B cell (primary cell): ENCODE measurements at regions not wholly inside any gene's neighbourhood (a gene's known extent, or its start where the extent isn't known, plus 50 kb on each side); places are given as distances from the start of the nearest gene placed in this dataset.

ENCODE experiments used
- ATAC-seq: fragments of 200-7000 bp; cut with Tn5 transposase; one replicate; pipeline ENCODE4 v1.10.0; 2021; ENCODE audit warnings: low read depth, mild to moderate bottlenecking, moderate number of reproducible peaks, moderate library complexity
- CTCF ChIA-PET: fragments of 350-600 bp; sonication (Branson Sonifier 250); formaldehyde crosslinking; loops from one replicate; lab custom pipeline; 2021; ENCODE audit warnings: antibody characterized with exemption, inconsistent platforms; lab: Charles Lee
- POLR2A ChIA-PET: fragments of 350-600 bp; sonication (Branson Sonifier 250); formaldehyde crosslinking; loops from one replicate; lab custom pipeline; 2021; ENCODE audit warnings: antibody characterized with exemption; lab: Charles Lee
- DNase-seq: peaks from one replicate; pipeline ENCODE4 v3.0.0; 2013
- H2AFZ ChIP-seq: 2 replicates; pipeline ENCODE4 v1.6.1; 2012; ENCODE audit warnings: mild to moderate bottlenecking, low read depth, low read length; ENCODE audit not compliant: insufficient read depth, poor library complexity, severe bottlenecking
- H3K27ac ChIP-seq, 2 donors: 1 replicate in 1 of 2; 2 replicates in 1 of 2; pipeline ENCODE4 v1.5.1; 2012 to 2013; ENCODE audit warnings: low read length in 2 of 2, mild to moderate bottlenecking in 2 of 2, moderate library complexity in 1 of 2
- H3K27me3 ChIP-seq, 4 experiments: fragments of 200-600 bp in 1 of 4; sonication (generic) in 1 of 4; replicated peaks in 1 of 4; 1 replicate in 2 of 4; 2 replicates in 2 of 4; pipeline versions ENCODE4 v1.6.1 to v1.7.0; 2013 to 2016; ENCODE audit warnings: low read length in 3 of 4, mild to moderate bottlenecking in 2 of 4, mixed read lengths in 1 of 4, moderate library complexity in 1 of 4; ENCODE audit not compliant: insufficient read depth in 4 of 4, control insufficient read depth in 3 of 4; ENCODE audit errors: control extremely low read depth in 1 of 4
- H3K36me3 ChIP-seq, 2 experiments: replicated peaks in 1 of 2; 1 replicate in 1 of 2; 2 replicates in 1 of 2; pipeline versions ENCODE4 v1.6.1 to v1.7.1; 2013; ENCODE audit warnings: low read length in 1 of 2; ENCODE audit not compliant: insufficient read depth in 2 of 2, control insufficient read depth in 1 of 2; ENCODE audit errors: control extremely low read depth in 1 of 2, extremely low read depth in 1 of 2
- H3K4me1 ChIP-seq, 2 donors: fragments of 200-600 bp in 1 of 2; sonication (generic) in 1 of 2; 1 replicate in 1 of 2; 2 replicates in 1 of 2; pipeline versions ENCODE4 v1.5.1 to v1.6.1; 2013 to 2017; ENCODE audit warnings: low read length in 2 of 2; ENCODE audit not compliant: control insufficient read depth in 2 of 2, insufficient read depth in 2 of 2
- H3K4me2 ChIP-seq: replicated peaks from 2 replicates; pipeline ENCODE3; 2012; ENCODE audit warnings: mild to moderate bottlenecking, low read depth, low read length; ENCODE audit not compliant: poor library complexity, severe bottlenecking
- H3K4me3 ChIP-seq, 5 experiments: fragments of 200-600 bp in 1 of 5; sonication (generic) in 1 of 5; 1 replicate in 3 of 5; 2 replicates in 2 of 5; pipeline versions ENCODE4 v1.5.1 to v1.7.0; 2011 to 2016; ENCODE audit warnings: low read length in 4 of 5, mild to moderate bottlenecking in 4 of 5, low read depth in 2 of 5, control low read depth in 1 of 5, moderate library complexity in 1 of 5; ENCODE audit not compliant: insufficient read depth in 1 of 5; ENCODE audit errors: control extremely low read depth in 1 of 5, extremely low read depth in 1 of 5
- H3K79me2 ChIP-seq: fragments of 200-600 bp; sonication (generic); one replicate; pipeline ENCODE4 v1.6.0; 2016; ENCODE audit warnings: low read length; ENCODE audit not compliant: control insufficient read depth, insufficient read depth
- H3K9ac ChIP-seq: fragments of 200-600 bp; sonication (generic); 2 replicates; pipeline ENCODE4 v1.6.1; 2017; ENCODE audit warnings: mild to moderate bottlenecking, low read length, moderate library complexity
- H3K9me3 ChIP-seq, 3 donors: one replicate each; pipeline versions ENCODE4 v1.6.1 to v1.7.1; 2013; ENCODE audit warnings: low read length in 2 of 3; ENCODE audit not compliant: control insufficient read depth in 2 of 3, insufficient read depth in 1 of 3; ENCODE audit errors: control extremely low read depth in 1 of 3
- H4K20me1 ChIP-seq: 2 replicates; pipeline ENCODE4 v1.6.0; 2012; ENCODE audit warnings: mild to moderate bottlenecking, low read length; ENCODE audit not compliant: insufficient read depth, control insufficient read depth, poor library complexity, severe bottlenecking
- H3K27ac Mint-ChIP-seq: one replicate; pipeline ENCODE4 v1.8.0; 2021; ENCODE audit warnings: mixed read lengths
- H3K27me3 Mint-ChIP-seq: one replicate; pipeline ENCODE4 v1.8.0; 2021; ENCODE audit warnings: mixed read lengths
- H3K4me1 Mint-ChIP-seq: one replicate; pipeline ENCODE4 v1.8.0; 2021; ENCODE audit warnings: mixed read lengths
- H3K4me3 Mint-ChIP-seq: one replicate; pipeline ENCODE4 v1.8.0; 2021; ENCODE audit warnings: mixed read lengths
- H3K9me3 Mint-ChIP-seq: one replicate; pipeline ENCODE4 v1.8.0; 2022; ENCODE audit warnings: mixed read lengths; ENCODE audit not compliant: insufficient read depth
- CTCF ChIP-seq: fragments of 200-600 bp; IDR thresholded peaks from one replicate; pipeline ENCODE4 v1.8.0; 2022; ENCODE audit warnings: antibody characterized with exemption, mild to moderate bottlenecking
- EZH2 ChIP-seq: IDR thresholded peaks from 2 replicates; pipeline ENCODE4 v1.6.1; 2012; ENCODE audit warnings: borderline replicate concordance, low read depth, mild to moderate bottlenecking, moderate library complexity, low read length; ENCODE audit not compliant: insufficient read depth, poor library complexity, severe bottlenecking
- WGBS: methylation state at CpG from one replicate; pipeline ENCODE4 v1.1.5; 2013; ENCODE audit warnings: missing lambda C conversion rate; ENCODE audit not compliant: insufficient coverage; 5-methylcytosine and 5-hydroxymethylcytosine counted together
- intact Hi-C: fragments of 100-400 bp; cut with micrococcal nuclease; formaldehyde crosslinking; loops from one replicate; pipeline ENCODE4 v1.10.0; 2022

GRCh38 chr1:172957491-172957890 lies 93.2 kb downstream of the TNFSF18 start:
- Histone ChIP-seq H2AFZ (no peak overlapping the region), H3K27ac (no peak overlapping the region), H3K4me1 (no peaks in the 10 kb centered on the region), H3K4me2 (no peak overlapping the region), H3K36me3 (no peaks in the 10 kb centered on the region), H4K20me1 (no peaks in the 10 kb centered on the region), H3K9ac (no peak overlapping the region), H3K9me3 (no peaks in the 10 kb centered on the region), H3K4me3 (no peak overlapping the region), H3K79me2 (no peaks in the 10 kb centered on the region), H3K27me3 (no peaks in the 10 kb centered on the region)
- H3K27ac Mint-ChIP-seq = no peak overlapping the region
- H3K27me3 Mint-ChIP-seq = peaks cover 12% of the 10 kb centered on the region
- intact Hi-C loops = no loop called here
- H3K4me3 Mint-ChIP-seq = no peak overlapping the region
- CTCF ChIA-PET = interaction anchor here (1.1 kb wide), 1 partner anchor 131 kb away, joined by 3 read pairs; no protein-coding TSS in a partner anchor
- peaks cover 7% of the 10 kb centered on the region for H3K4me1 Mint-ChIP-seq
- no peaks in the 10 kb centered on the region for H3K9me3 Mint-ChIP-seq
- DNase-seq = no peak
- no peak for TF ChIP-seq CTCF
- no peak for TF ChIP-seq EZH2
- no peak for ATAC-seq
- POLR2A ChIA-PET = no interaction called here

DNA sequence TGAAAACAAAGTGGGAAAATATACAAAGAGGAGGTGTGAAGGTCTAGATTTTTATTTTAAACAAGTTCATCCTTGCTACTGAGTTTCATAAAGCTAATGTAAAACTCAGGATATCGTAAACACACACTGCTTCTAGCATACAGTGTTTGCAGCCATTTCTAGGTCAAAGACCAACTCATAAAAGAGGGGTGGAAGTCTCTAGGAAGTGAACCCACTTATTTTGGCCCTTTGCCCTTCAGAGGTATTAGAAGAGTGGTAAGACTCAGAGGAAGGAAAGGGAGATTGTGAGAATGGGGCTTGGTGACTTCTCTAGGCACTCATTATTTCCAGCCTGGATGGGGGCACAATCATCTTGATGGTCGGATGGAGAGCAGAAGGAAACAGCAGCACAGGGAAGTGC lies 91.2 kb downstream of the TNFSF18 start:
- H3K4me2 ChIP-seq = no peak overlapping the region
- Mint-ChIP-seq H3K4me3 (no peak overlapping the region), H3K27me3 (peaks cover 15% of the 10 kb centered on the region), H3K27ac (no peak overlapping the region), H3K4me1 (peaks cover 10% of the 10 kb centered on the region), H3K9me3 (no peaks in the 10 kb centered on the region)
- H2AFZ ChIP-seq = no peak overlapping the region
- H3K27ac ChIP-seq = no peak overlapping the region
- TF ChIP-seq EZH2 = no peak
- TF ChIP-seq CTCF = no peak
- H3K9ac ChIP-seq = no peak overlapping the region
- H3K27me3 ChIP-seq = no peaks in the 10 kb centered on the region
- ATAC-seq = no peak
- ChIA-PET CTCF (no interaction called here), POLR2A (no interaction called here)
- intact Hi-C loops = no loop called here
- DNase-seq = no peak
- no peak overlapping the region for H3K4me3 ChIP-seq
- H4K20me1 ChIP-seq = no peaks in the 10 kb centered on the region
- no peaks in the 10 kb centered on the region for H3K4me1 ChIP-seq
- WGBS = 43% methylated on average over 1 of the region's 2 CpGs
- H3K79me2 ChIP-seq = no peaks in the 10 kb centered on the region
- no peaks in the 10 kb centered on the region for H3K9me3 ChIP-seq
- no peaks in the 10 kb centered on the region for H3K36me3 ChIP-seq
